ENCODE measurements at regions not wholly inside any gene's neighbourhood (a gene's known extent, or its start where the extent isn't known, plus 50 kb on each side); places are given as distances from the start of the nearest gene placed in this dataset.

DNA sequence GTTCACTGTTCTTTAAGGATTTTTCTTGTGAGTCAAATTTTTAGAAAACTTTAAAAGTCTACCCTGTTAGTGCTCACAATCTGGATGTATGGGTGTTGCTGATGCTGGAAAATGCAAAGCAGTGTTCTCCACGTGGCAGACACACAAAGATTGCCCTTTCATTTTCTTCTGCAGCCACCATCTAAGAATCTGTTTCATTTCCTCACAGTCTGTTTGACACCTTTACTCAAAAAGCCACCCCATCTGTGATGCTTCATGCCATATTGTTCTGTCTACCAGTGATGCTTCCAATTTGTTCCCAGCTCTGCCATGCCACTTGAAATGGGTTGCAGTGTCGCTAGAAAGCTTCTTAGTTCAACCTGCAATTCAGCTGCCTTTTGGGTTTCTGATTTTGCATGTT lies 464.2 kb upstream of the UBE2E3 start:
- intact Hi-C loops (cut with DNase I): no loop called here
- Histone ChIP-seq H3K4me1 (no peaks in the 10 kb centered on the region), H3K4me3 (no peak overlapping the region), H3K27ac (no peak overlapping the region), H3K9me3 (no peaks in the 10 kb centered on the region), H3K27me3 (no peaks in the 10 kb centered on the region), H3K36me3 (no peaks in the 10 kb centered on the region)
- 65 to 75% methylated on average over 2 of the region's 2 CpGs for WGBS, 2 donors
- TF ChIP-seq EP300 (IDR thresholded peaks at IDR 0.05): no peak
- no peak for TF ChIP-seq CTCF (IDR thresholded peaks at IDR 0.05)
- no peak for TF ChIP-seq POLR2AphosphoS5 (IDR thresholded peaks at IDR 0.05)
- TF ChIP-seq POLR2A (IDR thresholded peaks at IDR 0.05): no peak
- no peak for DNase-seq

GRCh38 chr2:180513389-180513788 lies 467.0 kb upstream of the UBE2E3 start:
- H3K27me3 ChIP-seq: no peaks in the 10 kb centered on the region
- WGBS, 2 donors: 65 to 89% methylated on average over 1 of the region's 1 CpG
- no peak overlapping the region for H3K4me3 ChIP-seq
- no peak for DNase-seq
- intact Hi-C loops (cut with DNase I): no loop called here
- no peaks in the 10 kb centered on the region for H3K9me3 ChIP-seq
- TF ChIP-seq POLR2A (IDR thresholded peaks at IDR 0.05) (no peak), POLR2AphosphoS5 (IDR thresholded peaks at IDR 0.05) (no peak), EP300 (IDR thresholded peaks at IDR 0.05) (no peak), CTCF (IDR thresholded peaks at IDR 0.05) (no peak)
- no peak overlapping the region for H3K27ac ChIP-seq
- H3K4me1 ChIP-seq: no peaks in the 10 kb centered on the region
- no peaks in the 10 kb centered on the region for H3K36me3 ChIP-seq

DNA sequence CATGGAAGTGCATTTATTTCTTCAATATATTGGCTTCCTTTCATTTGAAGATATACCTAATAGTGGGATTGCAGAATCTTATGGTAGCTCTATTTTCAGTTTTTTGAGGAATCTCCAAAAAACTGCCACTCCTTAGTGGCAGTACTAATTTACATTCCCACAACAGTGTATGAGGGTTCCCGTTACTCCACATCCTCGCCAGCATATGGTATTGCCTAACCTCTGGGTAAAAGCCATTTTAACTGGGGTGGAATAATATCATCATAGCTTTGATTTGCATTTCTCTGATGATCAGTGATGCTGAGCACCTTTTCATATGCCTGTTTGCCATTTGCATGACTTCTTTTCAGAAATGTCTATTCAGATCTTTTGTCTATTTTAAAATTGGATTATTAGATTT lies 471.9 kb upstream of the UBE2E3 start:
- no peaks in the 10 kb centered on the region for H3K36me3 ChIP-seq
- intact Hi-C loops (cut with DNase I): no loop called here
- no peaks in the 10 kb centered on the region for H3K27me3 ChIP-seq
- H3K4me3 ChIP-seq: no peak overlapping the region
- no peak overlapping the region for H3K27ac ChIP-seq
- no peaks in the 10 kb centered on the region for H3K4me1 ChIP-seq
- no peak for DNase-seq
- 90 to 95% methylated on average over 2 of the region's 2 CpGs for WGBS, 2 donors
- TF ChIP-seq POLR2AphosphoS5 (IDR thresholded peaks at IDR 0.05) (no peak), EP300 (IDR thresholded peaks at IDR 0.05) (no peak), CTCF (IDR thresholded peaks at IDR 0.05) (no peak), POLR2A (IDR thresholded peaks at IDR 0.05) (no peak)
- H3K9me3 ChIP-seq: no peaks in the 10 kb centered on the region

GRCh38 chr2:180507028-180507427 lies 473.4 kb upstream of the UBE2E3 start:
- Histone ChIP-seq H3K36me3 (no peaks in the 10 kb centered on the region), H3K4me3 (no peak overlapping the region), H3K27ac (no peak overlapping the region), H3K27me3 (no peaks in the 10 kb centered on the region), H3K4me1 (no peaks in the 10 kb centered on the region), H3K9me3 (no peaks in the 10 kb centered on the region)
- DNase-seq: no peak
- intact Hi-C loops (cut with DNase I): no loop called here
- no peak for TF ChIP-seq POLR2A (IDR thresholded peaks at IDR 0.05)
- TF ChIP-seq CTCF (IDR thresholded peaks at IDR 0.05): no peak
- TF ChIP-seq POLR2AphosphoS5 (IDR thresholded peaks at IDR 0.05): no peak
- no peak for TF ChIP-seq EP300 (IDR thresholded peaks at IDR 0.05)
- WGBS, 2 donors: 84% methylated on average over 2 of the region's 2 CpGs

- H3K4me1 ChIP-seq: no peaks in the 10 kb centered on the region
- DNase-seq: no peak
- intact Hi-C loops (cut with DNase I): no loop called here
- H3K9me3 ChIP-seq: no peaks in the 10 kb centered on the region
- WGBS, 2 donors: 79 to 86% methylated on average over 1 of the region's 1 CpG
- no peaks in the 10 kb centered on the region for H3K36me3 ChIP-seq
- TF ChIP-seq CTCF (IDR thresholded peaks at IDR 0.05): no peak
- no peak for TF ChIP-seq POLR2A (IDR thresholded peaks at IDR 0.05)
- no peak for TF ChIP-seq EP300 (IDR thresholded peaks at IDR 0.05)
- no peak for TF ChIP-seq POLR2AphosphoS5 (IDR thresholded peaks at IDR 0.05)
- no peak overlapping the region for H3K27ac ChIP-seq
- H3K27me3 ChIP-seq: no peaks in the 10 kb centered on the region
- no peak overlapping the region for H3K4me3 ChIP-seq
Observed at GRCh38 chr2:180505203-180505602, 475.2 kb upstream of the UBE2E3 start.

Measured in sigmoid colon (tissue), 6 donors.